ENCODE measurements at regions not wholly inside any gene's neighbourhood (a gene's known extent, or its start where the extent isn't known, plus 50 kb on each side); places are given as distances from the start of the nearest gene placed in this dataset.

- no peaks in the 10 kb centered on the region for H3K9me2 ChIP-seq (replicated peaks; ENCODE audit: insufficient read depth)
- H3K4me1 ChIP-seq (ENCODE audit: insufficient read depth), result no peaks in the 10 kb centered on the region
- H3K4me3 ChIP-seq, result no peak overlapping the region
- no peak overlapping the region for H3K27ac ChIP-seq
- H3K9me3 ChIP-seq (ENCODE audit: low read depth), result no peaks in the 10 kb centered on the region
- H3K27me3 ChIP-seq, result no peaks in the 10 kb centered on the region
- no peaks in the 10 kb centered on the region for H4K20me1 ChIP-seq (ENCODE audit: insufficient read depth, poor library complexity, severe bottlenecking)
- WGBS (ENCODE audit: low lambda C conversion rate, missing lambda C conversion rate), result 71% methylated on average over 1 of the region's 1 CpG
- H3K79me2 ChIP-seq, result no peaks in the 10 kb centered on the region
- no peak overlapping the region for H3K4me2 ChIP-seq
- H3K36me3 ChIP-seq (replicated peaks; ENCODE audit: insufficient read depth, low read depth), result no peaks in the 10 kb centered on the region
- TF ChIP-seq, protein P1, sequence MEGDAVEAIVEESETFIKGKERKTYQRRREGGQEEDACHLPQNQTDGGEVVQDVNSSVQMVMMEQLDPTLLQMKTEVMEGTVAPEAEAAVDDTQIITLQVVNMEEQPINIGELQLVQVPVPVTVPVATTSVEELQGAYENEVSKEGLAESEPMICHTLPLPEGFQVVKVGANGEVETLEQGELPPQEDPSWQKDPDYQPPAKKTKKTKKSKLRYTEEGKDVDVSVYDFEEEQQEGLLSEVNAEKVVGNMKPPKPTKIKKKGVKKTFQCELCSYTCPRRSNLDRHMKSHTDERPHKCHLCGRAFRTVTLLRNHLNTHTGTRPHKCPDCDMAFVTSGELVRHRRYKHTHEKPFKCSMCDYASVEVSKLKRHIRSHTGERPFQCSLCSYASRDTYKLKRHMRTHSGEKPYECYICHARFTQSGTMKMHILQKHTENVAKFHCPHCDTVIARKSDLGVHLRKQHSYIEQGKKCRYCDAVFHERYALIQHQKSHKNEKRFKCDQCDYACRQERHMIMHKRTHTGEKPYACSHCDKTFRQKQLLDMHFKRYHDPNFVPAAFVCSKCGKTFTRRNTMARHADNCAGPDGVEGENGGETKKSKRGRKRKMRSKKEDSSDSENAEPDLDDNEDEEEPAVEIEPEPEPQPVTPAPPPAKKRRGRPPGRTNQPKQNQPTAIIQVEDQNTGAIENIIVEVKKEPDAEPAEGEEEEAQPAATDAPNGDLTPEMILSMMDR (IDR thresholded peaks at IDR 0.05; ENCODE audit: poor library complexity), result no peak
- no peak for TF ChIP-seq EZH2phosphoT487 (IDR thresholded peaks at IDR 0.05; ENCODE audit: low read depth, severe bottlenecking, unreplicated experiment)
- TF ChIP-seq EZH2 (IDR thresholded peaks at IDR 0.05; ENCODE audit: borderline replicate concordance), result no peak
- no peak overlapping the region for H2AFZ ChIP-seq
- DNase-seq (ENCODE audit: low spot score), result no peak
Observed at GRCh38 chr13:55660851-55661250, 1479.9 kb upstream of the PRR20A start.

DNA sequence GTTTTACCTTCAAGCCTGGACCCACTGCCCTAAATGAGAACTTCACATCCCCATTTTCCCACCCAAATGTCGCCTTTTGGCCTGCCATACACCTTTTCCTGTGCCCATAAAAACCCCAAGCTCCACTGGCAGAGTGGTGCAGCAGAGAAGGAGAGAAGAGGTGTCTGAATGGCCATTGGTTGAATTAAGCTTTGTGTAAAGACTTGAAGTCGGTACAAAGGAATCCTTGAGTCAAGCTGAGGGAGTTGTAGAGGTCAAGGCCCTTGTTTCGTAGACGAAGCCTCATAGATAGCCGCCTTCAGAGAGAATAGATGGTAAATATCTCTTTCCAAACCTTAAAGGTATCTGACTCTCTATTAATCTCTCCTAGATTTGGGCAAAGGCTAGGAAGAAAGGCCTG is 1479.2 kb upstream of the PRR20A start:
- TF ChIP-seq EZH2phosphoT487 (IDR thresholded peaks at IDR 0.05; ENCODE audit: low read depth, severe bottlenecking, unreplicated experiment) (no peak), EZH2 (IDR thresholded peaks at IDR 0.05; ENCODE audit: borderline replicate concordance) (no peak)
- TF ChIP-seq, protein P1 (IDR thresholded peaks at IDR 0.05; ENCODE audit: poor library complexity), result no peak
- Histone ChIP-seq H4K20me1 (ENCODE audit: insufficient read depth, poor library complexity, severe bottlenecking) (no peaks in the 10 kb centered on the region), H3K4me2 (no peak overlapping the region), H3K4me3 (no peak overlapping the region), H3K79me2 (no peaks in the 10 kb centered on the region), H3K27me3 (no peaks in the 10 kb centered on the region), H3K9me2 (replicated peaks; ENCODE audit: insufficient read depth) (no peaks in the 10 kb centered on the region), H3K27ac (no peak overlapping the region), H3K9me3 (ENCODE audit: low read depth) (no peaks in the 10 kb centered on the region), H2AFZ (no peak overlapping the region), H3K4me1 (ENCODE audit: insufficient read depth) (no peaks in the 10 kb centered on the region), H3K36me3 (replicated peaks; ENCODE audit: insufficient read depth, low read depth) (no peaks in the 10 kb centered on the region)
- WGBS (ENCODE audit: low lambda C conversion rate, missing lambda C conversion rate), result 82% methylated on average over 5 of the region's 5 CpGs
- DNase-seq (ENCODE audit: low spot score), result no peak

DNA sequence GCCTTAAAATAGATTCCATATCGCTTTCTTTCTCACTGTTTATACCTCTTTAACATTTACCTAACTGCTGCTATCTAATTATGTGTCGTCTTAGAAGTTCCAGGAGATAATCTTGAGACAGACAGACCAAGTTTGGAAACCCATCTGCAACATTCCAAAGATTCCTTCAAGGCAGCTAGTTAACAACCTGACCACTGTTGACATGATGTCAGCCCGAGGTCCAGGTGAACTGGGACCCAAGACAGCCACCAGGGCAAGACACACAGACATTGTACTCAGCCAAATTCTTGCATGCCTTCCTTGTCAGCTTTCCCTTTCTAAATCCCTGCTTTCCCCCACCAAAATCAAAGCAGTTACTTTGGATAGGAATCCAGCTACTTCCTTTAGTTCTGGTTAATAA is 1476.5 kb upstream of the PRR20A start:
- WGBS (ENCODE audit: low lambda C conversion rate, missing lambda C conversion rate), result 12% methylated on average over 3 of the region's 3 CpGs
- no peak for DNase-seq (ENCODE audit: low spot score)
- Histone ChIP-seq H3K4me1 (ENCODE audit: insufficient read depth) (no peaks in the 10 kb centered on the region), H4K20me1 (ENCODE audit: insufficient read depth, poor library complexity, severe bottlenecking) (no peaks in the 10 kb centered on the region), H3K4me2 (no peak overlapping the region), H3K79me2 (no peaks in the 10 kb centered on the region), H3K27me3 (no peaks in the 10 kb centered on the region), H3K36me3 (replicated peaks; ENCODE audit: insufficient read depth, low read depth) (no peaks in the 10 kb centered on the region), H3K9me3 (ENCODE audit: low read depth) (no peaks in the 10 kb centered on the region), H3K9me2 (replicated peaks; ENCODE audit: insufficient read depth) (no peaks in the 10 kb centered on the region), H2AFZ (no peak overlapping the region), H3K27ac (no peak overlapping the region), H3K4me3 (no peak overlapping the region)
- TF ChIP-seq EZH2 (IDR thresholded peaks at IDR 0.05; ENCODE audit: borderline replicate concordance) (no peak), EZH2phosphoT487 (IDR thresholded peaks at IDR 0.05; ENCODE audit: low read depth, severe bottlenecking, unreplicated experiment) (no peak)
- TF ChIP-seq, protein P1 (IDR thresholded peaks at IDR 0.05; ENCODE audit: poor library complexity), result no peak

DNA sequence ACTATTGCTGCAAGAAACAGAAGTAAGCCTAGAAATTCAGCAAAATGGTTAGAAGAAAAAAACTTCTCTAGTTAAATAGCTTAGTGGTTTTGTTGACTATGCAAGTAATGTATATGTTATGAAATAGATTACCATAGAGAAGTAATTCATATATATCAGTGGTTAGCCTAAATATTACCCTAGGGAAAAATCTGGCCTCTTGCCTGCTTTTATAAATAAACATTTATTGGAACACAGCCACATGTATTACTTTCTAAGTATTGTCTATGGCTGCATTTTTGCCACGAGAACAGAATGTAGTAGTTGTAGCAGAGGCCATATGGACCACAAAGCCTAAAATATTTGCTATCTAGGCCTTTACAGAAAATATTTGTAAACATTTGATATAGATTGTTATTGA is 1471.7 kb upstream of the PRR20A start:
- DNase-seq (ENCODE audit: low spot score), result no peak
- WGBS (ENCODE audit: low lambda C conversion rate, missing lambda C conversion rate), result 57% methylated on average over 1 of the region's 1 CpG
- no peaks in the 10 kb centered on the region for H3K79me2 ChIP-seq

More for the DNA sequence above, 1471.7 kb upstream of the PRR20A start:
- Histone ChIP-seq H3K4me2 (no peak overlapping the region), H3K9me3 (ENCODE audit: low read depth) (no peaks in the 10 kb centered on the region), H3K9me2 (replicated peaks; ENCODE audit: insufficient read depth) (no peaks in the 10 kb centered on the region), H3K4me3 (no peak overlapping the region), H3K27ac (no peak overlapping the region), H3K4me1 (ENCODE audit: insufficient read depth) (no peaks in the 10 kb centered on the region), H4K20me1 (ENCODE audit: insufficient read depth, poor library complexity, severe bottlenecking) (no peaks in the 10 kb centered on the region), H3K36me3 (replicated peaks; ENCODE audit: insufficient read depth, low read depth) (no peaks in the 10 kb centered on the region), H3K27me3 (no peaks in the 10 kb centered on the region), H2AFZ (no peak overlapping the region)
- TF ChIP-seq EZH2 (IDR thresholded peaks at IDR 0.05; ENCODE audit: borderline replicate concordance) (no peak), EZH2phosphoT487 (IDR thresholded peaks at IDR 0.05; ENCODE audit: low read depth, severe bottlenecking, unreplicated experiment) (no peak)
- TF ChIP-seq, protein P1 (IDR thresholded peaks at IDR 0.05; ENCODE audit: poor library complexity), result no peak

Data from hepatocyte (in vitro differentiated cells).